GM23338 (cell line): ENCODE measurements at regions not wholly inside any gene's neighbourhood (a gene's known extent, or its start where the extent isn't known, plus 50 kb on each side); places are given as distances from the start of the nearest gene placed in this dataset.

Experiments
- ATAC-seq: fragments of 200-7000 bp; cut with Tn5 transposase; 3 replicates; pipeline ENCODE4 v1.9.1; 2020
- DNase-seq: peaks from one replicate; pipeline ENCODE4 v3.0.0-alpha.2; 2015; ENCODE audit warnings: low spot score
- H2AFZ ChIP-seq: fragments of 200-600 bp; sonication (generic); 2 replicates; pipeline ENCODE4 v1.8.0; 2016; ENCODE audit warnings: antibody characterized with exemption, mild to moderate bottlenecking, moderate library complexity
- H3F3A ChIP-seq: fragments of 200-600 bp; sonication (generic); replicated peaks from 2 replicates; pipeline ENCODE4 v1.8.0; 2017; ENCODE audit warnings: antibody characterized with exemption, mixed run types, low read depth
- H3K27ac ChIP-seq: fragments of 200-600 bp; sonication (generic); 2 replicates; pipeline ENCODE4 v1.6.1; 2016; ENCODE audit warnings: low read depth
- H3K27me3 ChIP-seq: fragments of 200-600 bp; sonication (generic); 2 replicates; pipeline ENCODE4 v1.8.0; 2016; ENCODE audit warnings: mild to moderate bottlenecking, mixed run types, moderate library complexity; ENCODE audit not compliant: insufficient read depth
- H3K36me3 ChIP-seq: fragments of 200-600 bp; sonication (generic); 2 replicates; pipeline ENCODE4 v1.8.0; 2016; ENCODE audit warnings: mild to moderate bottlenecking; ENCODE audit not compliant: insufficient read depth
- H3K4me1 ChIP-seq: fragments of 200-600 bp; sonication (generic); 2 replicates; pipeline ENCODE4 v1.8.0; 2016; ENCODE audit warnings: mild to moderate bottlenecking, moderate library complexity; ENCODE audit not compliant: insufficient read depth
- H3K4me2 ChIP-seq: fragments of 200-600 bp; sonication (generic); 2 replicates; pipeline ENCODE4 v1.7.1; 2017; ENCODE audit warnings: mixed run types
- H3K4me3 ChIP-seq: fragments of 200-600 bp; sonication (generic); 2 replicates; pipeline ENCODE4 v1.6.1; 2016; ENCODE audit warnings: mixed run types
- H3K79me2 ChIP-seq: fragments of 200-600 bp; sonication (generic); replicated peaks from 2 replicates; pipeline ENCODE4 v1.8.0; 2017; ENCODE audit warnings: mild to moderate bottlenecking; ENCODE audit not compliant: insufficient read depth
- H3K9me2 ChIP-seq: fragments of 200-600 bp; sonication (generic); 2 replicates; pipeline ENCODE4 v1.8.0; 2017; ENCODE audit not compliant: insufficient read depth
- H4K20me1 ChIP-seq: fragments of 200-600 bp; sonication (generic); replicated peaks from 2 replicates; pipeline ENCODE4 v1.8.0; 2017; ENCODE audit warnings: mild to moderate bottlenecking; ENCODE audit not compliant: insufficient read depth
- H3K27ac Mint-ChIP-seq: 2 replicates; pipeline ENCODE4 v1.8.0; 2020; ENCODE audit warnings: inconsistent platforms, mild to moderate bottlenecking, moderate library complexity, mixed read lengths
- H3K27me3 Mint-ChIP-seq: 3 replicates; pipeline ENCODE4 v1.8.0; 2022; ENCODE audit warnings: low read depth, mild to moderate bottlenecking, moderate library complexity, mixed read lengths, inconsistent platforms; ENCODE audit not compliant: insufficient read depth, poor library complexity
- H3K36me3 Mint-ChIP-seq: 3 replicates; pipeline ENCODE4 v1.8.0; 2021; ENCODE audit warnings: low read depth, mild to moderate bottlenecking, inconsistent platforms, moderate library complexity, mixed read lengths
- H3K4me1 Mint-ChIP-seq: 3 replicates; pipeline ENCODE4 v1.8.0; 2020; ENCODE audit warnings: mild to moderate bottlenecking, inconsistent platforms, mixed read lengths
- H3K4me3 Mint-ChIP-seq: 3 replicates; pipeline ENCODE4 v1.8.0; 2021; ENCODE audit warnings: moderate library complexity, mild to moderate bottlenecking, inconsistent platforms, mixed read lengths
- H3K9me3 Mint-ChIP-seq: 3 replicates; pipeline ENCODE4 v1.8.0; 2020; ENCODE audit warnings: moderate library complexity, mild to moderate bottlenecking, inconsistent platforms, mixed read lengths
- EZH2phosphoT487 ChIP-seq: fragments of 200-600 bp; sonication (generic); IDR thresholded peaks from one replicate; pipeline ENCODE4 v1.8.1; 2018; ENCODE audit warnings: antibody characterized with exemption; ENCODE audit not compliant: unreplicated experiment
- JUNB ChIP-seq: IDR thresholded peaks from one replicate; pipeline ENCODE4 v1.6.1; 2016; ENCODE audit warnings: antibody characterized with exemption; ENCODE audit not compliant: unreplicated experiment
- NANOG ChIP-seq: IDR thresholded peaks from 2 replicates; pipeline ENCODE4 v1.6.1; 2016; ENCODE audit warnings: antibody characterized with exemption, borderline replicate concordance
- POLR2AphosphoS5 ChIP-seq: IDR thresholded peaks from 2 replicates; pipeline ENCODE4 v1.6.1; 2016; ENCODE audit warnings: antibody characterized with exemption, low read depth
- STAT1 ChIP-seq: IDR thresholded peaks from one replicate; pipeline ENCODE4 v1.6.1; 2016; ENCODE audit warnings: antibody characterized with exemption; ENCODE audit not compliant: unreplicated experiment
- ZNF331 ChIP-seq: fragments of 250-450 bp; sonication (Bioruptor Pico); IDR thresholded peaks from 2 replicates; pipeline ENCODE4 v1.5.0; 2020; ENCODE audit warnings: low read depth, mild to moderate bottlenecking, moderate library complexity
- TF ChIP-seq, protein P1 (sequence below): IDR thresholded peaks from one replicate; pipeline ENCODE4 v1.6.1; 2018; ENCODE audit warnings: antibody characterized with exemption; ENCODE audit not compliant: unreplicated experiment
- TF ChIP-seq, protein P2 (sequence below), 2 experiments: fragments of 200-600 bp in 1 of 2; sonication (generic) in 1 of 2; conservative IDR thresholded peaks; 2 replicates each; pipeline versions ENCODE4 v1.5.1 to v1.6.1; 2016 to 2017; ENCODE audit warnings: antibody characterized with exemption in 2 of 2, low read depth in 2 of 2, mild to moderate bottlenecking in 2 of 2, moderate library complexity in 1 of 2
- TF ChIP-seq, protein P3 (sequence below): IDR thresholded peaks from 2 replicates; pipeline ENCODE4 v1.6.1; 2016; ENCODE audit warnings: antibody characterized with exemption

DNA sequence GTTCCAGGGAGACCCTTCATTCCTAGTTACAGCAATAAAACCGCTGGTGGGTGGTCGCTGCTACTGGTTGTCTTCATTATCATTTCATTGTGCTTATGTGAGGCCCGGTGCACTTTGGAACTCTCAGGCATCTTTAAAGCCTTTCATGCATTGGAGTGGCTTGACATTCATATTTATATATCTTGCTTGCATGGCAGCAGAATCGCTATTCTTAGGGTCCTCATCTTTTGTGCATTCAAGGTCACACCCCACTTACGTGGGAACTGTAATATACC, 110.1 kb downstream of the ZBTB18 start (continued):
- TF ChIP-seq, protein P1, sequence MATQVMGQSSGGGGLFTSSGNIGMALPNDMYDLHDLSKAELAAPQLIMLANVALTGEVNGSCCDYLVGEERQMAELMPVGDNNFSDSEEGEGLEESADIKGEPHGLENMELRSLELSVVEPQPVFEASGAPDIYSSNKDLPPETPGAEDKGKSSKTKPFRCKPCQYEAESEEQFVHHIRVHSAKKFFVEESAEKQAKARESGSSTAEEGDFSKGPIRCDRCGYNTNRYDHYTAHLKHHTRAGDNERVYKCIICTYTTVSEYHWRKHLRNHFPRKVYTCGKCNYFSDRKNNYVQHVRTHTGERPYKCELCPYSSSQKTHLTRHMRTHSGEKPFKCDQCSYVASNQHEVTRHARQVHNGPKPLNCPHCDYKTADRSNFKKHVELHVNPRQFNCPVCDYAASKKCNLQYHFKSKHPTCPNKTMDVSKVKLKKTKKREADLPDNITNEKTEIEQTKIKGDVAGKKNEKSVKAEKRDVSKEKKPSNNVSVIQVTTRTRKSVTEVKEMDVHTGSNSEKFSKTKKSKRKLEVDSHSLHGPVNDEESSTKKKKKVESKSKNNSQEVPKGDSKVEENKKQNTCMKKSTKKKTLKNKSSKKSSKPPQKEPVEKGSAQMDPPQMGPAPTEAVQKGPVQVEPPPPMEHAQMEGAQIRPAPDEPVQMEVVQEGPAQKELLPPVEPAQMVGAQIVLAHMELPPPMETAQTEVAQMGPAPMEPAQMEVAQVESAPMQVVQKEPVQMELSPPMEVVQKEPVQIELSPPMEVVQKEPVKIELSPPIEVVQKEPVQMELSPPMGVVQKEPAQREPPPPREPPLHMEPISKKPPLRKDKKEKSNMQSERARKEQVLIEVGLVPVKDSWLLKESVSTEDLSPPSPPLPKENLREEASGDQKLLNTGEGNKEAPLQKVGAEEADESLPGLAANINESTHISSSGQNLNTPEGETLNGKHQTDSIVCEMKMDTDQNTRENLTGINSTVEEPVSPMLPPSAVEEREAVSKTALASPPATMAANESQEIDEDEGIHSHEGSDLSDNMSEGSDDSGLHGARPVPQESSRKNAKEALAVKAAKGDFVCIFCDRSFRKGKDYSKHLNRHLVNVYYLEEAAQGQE, result no peak
- TF ChIP-seq JUNB (no peak), POLR2AphosphoS5 (no peak), EZH2phosphoT487 (no peak), STAT1 (no peak), NANOG (no peak; the same call in 1 of the 2 replicates)
- TF ChIP-seq, protein P2, sequence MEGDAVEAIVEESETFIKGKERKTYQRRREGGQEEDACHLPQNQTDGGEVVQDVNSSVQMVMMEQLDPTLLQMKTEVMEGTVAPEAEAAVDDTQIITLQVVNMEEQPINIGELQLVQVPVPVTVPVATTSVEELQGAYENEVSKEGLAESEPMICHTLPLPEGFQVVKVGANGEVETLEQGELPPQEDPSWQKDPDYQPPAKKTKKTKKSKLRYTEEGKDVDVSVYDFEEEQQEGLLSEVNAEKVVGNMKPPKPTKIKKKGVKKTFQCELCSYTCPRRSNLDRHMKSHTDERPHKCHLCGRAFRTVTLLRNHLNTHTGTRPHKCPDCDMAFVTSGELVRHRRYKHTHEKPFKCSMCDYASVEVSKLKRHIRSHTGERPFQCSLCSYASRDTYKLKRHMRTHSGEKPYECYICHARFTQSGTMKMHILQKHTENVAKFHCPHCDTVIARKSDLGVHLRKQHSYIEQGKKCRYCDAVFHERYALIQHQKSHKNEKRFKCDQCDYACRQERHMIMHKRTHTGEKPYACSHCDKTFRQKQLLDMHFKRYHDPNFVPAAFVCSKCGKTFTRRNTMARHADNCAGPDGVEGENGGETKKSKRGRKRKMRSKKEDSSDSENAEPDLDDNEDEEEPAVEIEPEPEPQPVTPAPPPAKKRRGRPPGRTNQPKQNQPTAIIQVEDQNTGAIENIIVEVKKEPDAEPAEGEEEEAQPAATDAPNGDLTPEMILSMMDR (conservative IDR thresholded peaks at IDR 0.05; ENCODE audit: low read depth in 2 of 2), result no peak

DNA sequence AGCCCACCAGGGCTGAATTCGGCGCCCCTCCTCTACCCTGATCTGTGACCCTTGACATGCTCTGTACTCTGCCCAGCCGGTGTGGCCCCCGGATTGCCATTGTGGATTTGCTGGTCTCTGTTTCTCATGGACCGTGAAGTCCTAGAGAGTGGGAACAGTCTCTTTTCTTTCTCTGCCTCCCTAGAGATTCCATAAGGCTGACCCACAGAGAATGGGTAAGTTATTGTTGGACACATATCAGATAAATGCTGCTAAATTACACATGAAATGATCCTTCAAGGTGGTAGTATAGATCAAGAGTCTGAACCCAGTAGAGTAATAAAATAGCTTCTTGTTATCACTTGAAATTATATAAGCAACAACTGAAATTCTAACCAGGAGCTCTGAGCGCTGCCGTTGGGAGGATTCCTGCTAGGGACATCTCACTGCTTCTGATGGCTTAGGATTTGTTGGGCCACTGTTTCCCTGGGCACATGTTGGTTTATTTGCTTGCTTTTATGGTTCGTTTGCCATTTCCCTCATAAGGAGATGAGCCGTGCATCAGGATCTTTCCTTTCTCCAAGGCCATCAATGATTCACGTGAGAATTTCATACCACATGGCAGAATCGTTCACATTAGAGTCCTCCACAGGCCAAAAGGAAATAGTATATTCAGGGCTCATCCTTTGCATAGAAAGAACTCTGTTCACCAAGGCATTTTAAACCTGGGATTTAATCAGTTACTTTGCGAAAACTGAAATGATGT, 111.9 kb downstream of the ZBTB18 start:
- Histone ChIP-seq H3F3A (no peaks in the 10 kb centered on the region), H2AFZ (no peak overlapping the region), H3K9me2 (peaks cover 22% of the 10 kb centered on the region; the same call in 1 of the 2 replicates), H4K20me1 (no peaks in the 10 kb centered on the region), H3K4me3 (no peak overlapping the region), H3K4me2 (no peak overlapping the region), H3K79me2 (no peaks in the 10 kb centered on the region), H3K36me3 (no peaks in the 10 kb centered on the region), H3K27me3 (no peaks in the 10 kb centered on the region), H3K4me1 (peaks cover 24% of the 10 kb centered on the region), H3K27ac (no peak overlapping the region)
- TF ChIP-seq NANOG (no peak), JUNB (no peak), ZNF331 (CRISPR knock-in tag) (no peak)
- TF ChIP-seq, protein P3, sequence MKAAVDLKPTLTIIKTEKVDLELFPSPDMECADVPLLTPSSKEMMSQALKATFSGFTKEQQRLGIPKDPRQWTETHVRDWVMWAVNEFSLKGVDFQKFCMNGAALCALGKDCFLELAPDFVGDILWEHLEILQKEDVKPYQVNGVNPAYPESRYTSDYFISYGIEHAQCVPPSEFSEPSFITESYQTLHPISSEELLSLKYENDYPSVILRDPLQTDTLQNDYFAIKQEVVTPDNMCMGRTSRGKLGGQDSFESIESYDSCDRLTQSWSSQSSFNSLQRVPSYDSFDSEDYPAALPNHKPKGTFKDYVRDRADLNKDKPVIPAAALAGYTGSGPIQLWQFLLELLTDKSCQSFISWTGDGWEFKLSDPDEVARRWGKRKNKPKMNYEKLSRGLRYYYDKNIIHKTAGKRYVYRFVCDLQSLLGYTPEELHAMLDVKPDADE, result no peak
- H3K4me3 Mint-ChIP-seq, result no peak overlapping the region
- H3K36me3 Mint-ChIP-seq, result peaks cover 2% of the 10 kb centered on the region; the same call in 1 of the 3 replicates
- no peaks in the 10 kb centered on the region; the same call in 2 of the 3 replicates for H3K9me3 Mint-ChIP-seq
- peaks cover 14% of the 10 kb centered on the region for H3K4me1 Mint-ChIP-seq
- no peak overlapping the region for H3K27ac Mint-ChIP-seq
- no peak for DNase-seq
- ATAC-seq, result no peak
- H3K27me3 Mint-ChIP-seq, result no peaks in the 10 kb centered on the region
